Upper lobe of left lung (tissue), 6 donors: ENCODE measurements at regions not wholly inside any gene's neighbourhood (a gene's known extent, or its start where the extent isn't known, plus 50 kb on each side); places are given as distances from the start of the nearest gene placed in this dataset.

ENCODE experiments used
- ATAC-seq, 2 donors: fragments of 200-7000 bp; cut with Tn5 transposase; one replicate each; pipeline ENCODE4 v1.9.1; 2022; ENCODE audit warnings: mild to moderate bottlenecking in 2 of 2, moderate library complexity in 2 of 2; ENCODE audit not compliant: low FRiP score in 2 of 2
- DNase-seq, 2 donors: peaks; one replicate each; pipeline ENCODE4 v3.0.0-alpha.2; 2019 to 2020
- H3K27ac ChIP-seq, 4 donors: fragments of 200-600 bp; sonication (generic); one replicate each; pipeline ENCODE4 v1.5.1; 2016 to 2019
- H3K27me3 ChIP-seq, 4 donors: fragments of 200-600 bp; sonication (generic); one replicate each; pipeline ENCODE4 v1.5.1; 2017 to 2019
- H3K36me3 ChIP-seq, 4 donors: fragments of 200-600 bp; sonication (generic); one replicate each; pipeline ENCODE4 v1.5.1; 2016 to 2019
- H3K4me1 ChIP-seq, 4 donors: fragments of 200-600 bp; sonication (generic); one replicate each; pipeline ENCODE4 v1.5.1; 2018 to 2019
- H3K4me3 ChIP-seq, 4 donors: fragments of 200-600 bp; sonication (generic); one replicate each; pipeline ENCODE4 v1.5.1; 2017 to 2019; ENCODE audit warnings: mild to moderate bottlenecking in 2 of 4, moderate library complexity in 1 of 4
- H3K9me3 ChIP-seq, 4 donors: fragments of 200-600 bp; sonication (generic); one replicate each; pipeline ENCODE4 v1.5.1; 2018 to 2019
- EP300 ChIP-seq, 4 donors: sonication (generic); formaldehyde crosslinking; IDR thresholded peaks; one replicate each; pipeline ENCODE4 v1.5.1; 2017; ENCODE audit warnings: antibody characterized with exemption in 4 of 4, control low read depth in 2 of 4
- POLR2A ChIP-seq, 4 donors: fragments of 450-650 bp; IDR thresholded peaks; one replicate each; pipeline ENCODE4 v1.5.1; 2016 to 2017; ENCODE audit warnings: antibody characterized with exemption in 4 of 4, mild to moderate bottlenecking in 2 of 4
- POLR2AphosphoS5 ChIP-seq, 2 donors: sonication (generic); formaldehyde crosslinking; IDR thresholded peaks; one replicate each; pipeline ENCODE4 v1.5.1; 2017; ENCODE audit warnings: antibody characterized with exemption in 2 of 2
- WGBS, 2 donors: methylation state at CpG; one replicate each; pipeline ENCODE4 v1.1.5; 2017 to 2018; 5-methylcytosine and 5-hydroxymethylcytosine counted together
- TF ChIP-seq, protein P1 (sequence below), 6 experiments: fragments of 450-650 bp in 4 of 6; fragments of 200-600 bp in 2 of 6; sonication (generic) in 2 of 6; IDR thresholded peaks; one replicate each; pipeline ENCODE4 v1.5.1; 2016 to 2019; ENCODE audit warnings: antibody characterized with exemption in 6 of 6
- donor health status: DM: no; HTN: no; CAD: no; lungs with moderate emphysema.
- donor health status: DM: no; HTN: yes; CAD: no; lungs with severe emphysema.

DNA sequence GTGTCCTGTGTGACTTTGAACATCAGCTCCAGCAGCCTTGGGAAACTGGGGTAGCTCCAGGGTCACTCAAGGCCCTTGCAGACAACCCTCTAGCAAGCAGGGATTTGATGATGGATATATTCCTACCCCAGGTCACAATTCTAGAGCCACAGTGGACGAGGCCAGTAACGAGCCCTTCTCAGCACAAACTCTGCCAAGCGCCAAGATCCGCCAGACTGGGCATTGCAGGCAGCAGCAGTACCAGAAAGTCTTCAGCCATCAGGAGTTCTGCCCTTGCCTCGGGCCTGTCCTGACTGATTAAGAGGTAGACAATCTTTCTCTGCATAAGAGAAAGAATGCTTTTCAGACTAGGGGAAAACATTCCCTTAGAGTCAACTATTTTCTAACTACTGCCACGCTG, 259.1 kb downstream of the FBXO15 start:
- ATAC-seq (no peak), DNase-seq (no peak)
- WGBS, 2 donors: 64 to 89% methylated on average over 3 to 6 of the region's 6 CpGs
- Histone ChIP-seq H3K27me3 (no peaks in the 10 kb centered on the region), H3K27ac (no peak overlapping the region), H3K36me3 (no peaks in the 10 kb centered on the region), H3K4me1 (no peaks in the 10 kb centered on the region), H3K9me3 (no peaks in the 10 kb centered on the region), H3K4me3 (no peak overlapping the region)
- TF ChIP-seq POLR2A (IDR thresholded peaks at IDR 0.05) (no peak), EP300 (IDR thresholded peaks at IDR 0.05) (no peak), POLR2AphosphoS5 (IDR thresholded peaks at IDR 0.05) (no peak)

DNA sequence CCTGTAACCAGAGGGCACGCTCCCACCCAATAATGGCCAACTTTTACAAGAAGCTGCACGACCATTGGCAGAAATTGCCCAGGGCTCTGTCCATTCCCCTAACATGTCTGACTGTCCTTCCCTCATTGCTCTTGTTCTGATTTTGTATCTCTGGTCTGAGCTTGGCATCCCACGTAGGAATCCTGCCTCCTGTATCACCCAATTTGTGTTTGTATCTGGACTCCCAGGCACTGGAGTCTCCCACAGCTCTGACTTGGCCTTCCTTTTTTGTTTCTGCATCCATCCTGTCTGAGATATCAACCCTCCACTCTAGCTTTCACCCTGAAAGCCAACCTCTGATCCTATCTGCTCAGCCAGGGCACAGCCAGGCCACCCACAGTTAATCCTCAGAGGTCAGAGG, 259.8 kb downstream of the FBXO15 start:
- Histone ChIP-seq H3K9me3 (no peaks in the 10 kb centered on the region), H3K27ac (no peak overlapping the region), H3K4me1 (no peaks in the 10 kb centered on the region), H3K4me3 (no peak overlapping the region), H3K36me3 (no peaks in the 10 kb centered on the region), H3K27me3 (no peaks in the 10 kb centered on the region)
- ATAC-seq (no peak), DNase-seq (no peak)
- no peak for TF ChIP-seq POLR2A (IDR thresholded peaks at IDR 0.05)
- no peak for TF ChIP-seq EP300 (IDR thresholded peaks at IDR 0.05)
- WGBS, 2 donors: 75 to 80% methylated on average over 3 of the region's 3 CpGs

DNA sequence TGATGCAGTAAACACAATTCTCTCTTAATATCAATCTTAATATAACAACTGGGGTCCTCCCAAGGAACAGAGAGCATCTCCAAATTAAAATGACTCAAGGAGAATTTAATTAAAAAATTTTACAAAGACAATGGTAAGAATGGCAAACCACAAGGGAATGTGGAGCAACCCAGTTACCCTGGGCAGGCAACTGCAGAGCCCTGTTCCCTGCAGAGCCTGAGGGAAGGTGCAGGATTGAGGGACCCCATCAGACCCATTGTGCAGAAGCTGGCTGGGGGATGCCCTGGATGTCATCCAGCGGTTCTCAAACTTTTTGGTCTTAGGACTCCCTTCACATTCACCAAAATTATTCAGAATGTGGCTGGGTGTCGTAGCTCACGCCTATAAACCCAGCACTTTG, 262.8 kb downstream of the FBXO15 start:
- Histone ChIP-seq H3K4me3 (no peak overlapping the region), H3K27me3 (no peaks in the 10 kb centered on the region), H3K9me3 (no peaks in the 10 kb centered on the region), H3K27ac (no peak overlapping the region), H3K36me3 (no peaks in the 10 kb centered on the region), H3K4me1 (no peaks in the 10 kb centered on the region)
- no peak for ATAC-seq
- DNase-seq: no peak
- WGBS, 2 donors: 89 to 94% methylated on average over 3 of the region's 3 CpGs
- TF ChIP-seq EP300 (IDR thresholded peaks at IDR 0.05): no peak
- TF ChIP-seq POLR2A (IDR thresholded peaks at IDR 0.05): no peak
- TF ChIP-seq POLR2AphosphoS5 (IDR thresholded peaks at IDR 0.05): no peak
- TF ChIP-seq, protein P1, sequence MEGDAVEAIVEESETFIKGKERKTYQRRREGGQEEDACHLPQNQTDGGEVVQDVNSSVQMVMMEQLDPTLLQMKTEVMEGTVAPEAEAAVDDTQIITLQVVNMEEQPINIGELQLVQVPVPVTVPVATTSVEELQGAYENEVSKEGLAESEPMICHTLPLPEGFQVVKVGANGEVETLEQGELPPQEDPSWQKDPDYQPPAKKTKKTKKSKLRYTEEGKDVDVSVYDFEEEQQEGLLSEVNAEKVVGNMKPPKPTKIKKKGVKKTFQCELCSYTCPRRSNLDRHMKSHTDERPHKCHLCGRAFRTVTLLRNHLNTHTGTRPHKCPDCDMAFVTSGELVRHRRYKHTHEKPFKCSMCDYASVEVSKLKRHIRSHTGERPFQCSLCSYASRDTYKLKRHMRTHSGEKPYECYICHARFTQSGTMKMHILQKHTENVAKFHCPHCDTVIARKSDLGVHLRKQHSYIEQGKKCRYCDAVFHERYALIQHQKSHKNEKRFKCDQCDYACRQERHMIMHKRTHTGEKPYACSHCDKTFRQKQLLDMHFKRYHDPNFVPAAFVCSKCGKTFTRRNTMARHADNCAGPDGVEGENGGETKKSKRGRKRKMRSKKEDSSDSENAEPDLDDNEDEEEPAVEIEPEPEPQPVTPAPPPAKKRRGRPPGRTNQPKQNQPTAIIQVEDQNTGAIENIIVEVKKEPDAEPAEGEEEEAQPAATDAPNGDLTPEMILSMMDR (IDR thresholded peaks at IDR 0.05): no peak

DNA sequence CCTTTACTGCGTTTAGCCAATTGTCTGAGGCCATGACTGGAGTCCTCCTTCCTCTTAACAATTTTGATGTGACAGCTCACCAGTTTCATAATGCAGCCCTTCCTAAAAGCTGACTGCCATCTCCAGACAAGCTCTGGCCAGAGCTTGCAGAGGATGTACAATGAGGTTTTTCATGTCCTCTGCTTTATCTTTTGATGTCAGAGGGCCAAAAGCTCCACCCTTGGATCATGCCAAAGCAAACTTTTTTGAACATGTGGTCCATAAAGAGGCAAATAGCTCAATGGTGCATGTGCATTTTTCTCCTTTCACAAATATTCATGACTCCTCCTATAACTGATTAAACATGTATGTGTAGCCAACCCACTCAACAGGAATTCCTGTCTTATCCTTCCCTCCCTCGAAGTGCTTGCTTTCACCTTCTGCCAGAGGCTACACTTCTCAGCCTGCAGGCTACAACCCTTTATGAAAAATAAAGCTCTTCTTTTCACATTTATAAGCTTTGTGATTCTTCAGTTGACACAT, 266.2 kb downstream of the FBXO15 start:
- no peaks in the 10 kb centered on the region for H3K9me3 ChIP-seq
- TF ChIP-seq, protein P1 (IDR thresholded peaks at IDR 0.05): no peak
- TF ChIP-seq POLR2AphosphoS5 (IDR thresholded peaks at IDR 0.05) (no peak), EP300 (IDR thresholded peaks at IDR 0.05) (no peak), POLR2A (IDR thresholded peaks at IDR 0.05) (no peak)
- ATAC-seq: no peak
- no peaks in the 10 kb centered on the region for H3K4me1 ChIP-seq
- DNase-seq: no peak
- no peak overlapping the region for H3K4me3 ChIP-seq
- no peak overlapping the region for H3K27ac ChIP-seq
- 65 to 67% methylated on average over 2 of the region's 2 CpGs for WGBS, 2 donors
- no peaks in the 10 kb centered on the region for H3K36me3 ChIP-seq
- H3K27me3 ChIP-seq: no peaks in the 10 kb centered on the region

DNA sequence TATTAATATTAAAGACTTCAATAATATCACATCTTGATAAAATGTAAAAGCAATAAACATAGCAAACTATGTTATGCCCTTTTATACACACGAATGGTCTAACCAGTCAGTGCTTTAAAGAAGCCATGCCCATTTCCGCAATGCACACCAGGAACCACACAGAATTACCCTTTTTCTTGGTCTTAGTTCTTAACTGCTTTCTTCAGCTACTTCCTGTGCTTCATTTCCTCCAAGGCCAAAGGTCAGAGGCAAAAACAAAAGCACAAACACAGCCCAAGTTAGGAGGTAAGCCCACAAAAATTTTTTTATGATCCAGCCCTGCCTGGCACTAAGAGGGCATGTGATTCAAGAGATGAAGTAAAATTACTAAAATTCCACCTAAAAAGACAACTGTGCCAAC, 267.2 kb downstream of the FBXO15 start:
- H3K9me3 ChIP-seq: no peaks in the 10 kb centered on the region
- no peak overlapping the region for H3K4me3 ChIP-seq
- WGBS, 2 donors: 70 to 74% methylated on average over 2 of the region's 2 CpGs
- TF ChIP-seq EP300 (IDR thresholded peaks at IDR 0.05) (no peak), POLR2A (IDR thresholded peaks at IDR 0.05) (no peak), POLR2AphosphoS5 (IDR thresholded peaks at IDR 0.05) (no peak)
- TF ChIP-seq, protein P1 (IDR thresholded peaks at IDR 0.05): no peak
- H3K36me3 ChIP-seq: no peaks in the 10 kb centered on the region
- no peaks in the 10 kb centered on the region for H3K4me1 ChIP-seq
- H3K27me3 ChIP-seq: no peaks in the 10 kb centered on the region
- H3K27ac ChIP-seq: no peak overlapping the region
- no peak for DNase-seq
- no peak for ATAC-seq

DNA sequence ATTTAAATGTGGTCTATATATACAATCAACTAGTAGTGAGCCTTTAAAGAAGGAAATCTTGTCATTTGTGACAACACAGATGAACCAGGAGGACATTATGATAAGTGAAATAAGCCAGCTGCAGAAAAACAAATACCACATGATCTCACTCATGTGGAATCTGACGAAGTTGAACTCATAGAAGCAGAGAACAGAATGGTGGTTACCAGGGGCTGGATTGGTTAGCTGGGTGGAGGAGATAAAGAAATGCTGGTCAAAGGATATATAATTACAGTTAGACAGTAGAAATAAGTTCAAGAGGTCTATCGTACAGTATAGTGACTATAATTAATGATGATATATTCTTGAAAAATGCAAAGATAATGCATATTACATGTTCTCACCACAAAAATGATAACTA, 267.9 kb downstream of the FBXO15 start:
- 73 to 88% methylated on average over 2 of the region's 2 CpGs for WGBS, 2 donors
- TF ChIP-seq EP300 (IDR thresholded peaks at IDR 0.05): no peak
- TF ChIP-seq, protein P1 (IDR thresholded peaks at IDR 0.05): no peak
- no peak for TF ChIP-seq POLR2AphosphoS5 (IDR thresholded peaks at IDR 0.05)
- no peak for TF ChIP-seq POLR2A (IDR thresholded peaks at IDR 0.05)

More for the DNA sequence above, 267.9 kb downstream of the FBXO15 start:
- Histone ChIP-seq H3K36me3 (no peaks in the 10 kb centered on the region), H3K4me1 (no peaks in the 10 kb centered on the region), H3K27ac (no peak overlapping the region), H3K9me3 (no peaks in the 10 kb centered on the region), H3K27me3 (no peaks in the 10 kb centered on the region), H3K4me3 (no peak overlapping the region)
- ATAC-seq: no peak
- DNase-seq: no peak
